ENCODE measurements at regions not wholly inside any gene's neighbourhood (a gene's known extent, or its start where the extent isn't known, plus 50 kb on each side); places are given as distances from the start of the nearest gene placed in this dataset.
"Not testable (repeated sequence)": the region's sequence is repeated elsewhere in the genome, so short reads cannot be mapped to it uniquely, and the experiment has no call there.

- no peak for FAIRE-seq
- TF ChIP-seq CTCF (IDR thresholded peaks at IDR 0.05; ENCODE audit: insufficient read depth, missing control alignments): no peak
- no peak for DNase-seq (ENCODE audit: insufficient read length, low spot score)
Measured at GRCh38 chr5:145466533-145466932, 368.6 kb downstream of the PRELID2 start.

GRCh38 chr5:145465474-145466263 lies 369.5 kb downstream of the PRELID2 start:
- no peak for TF ChIP-seq CTCF (IDR thresholded peaks at IDR 0.05; ENCODE audit: insufficient read depth, missing control alignments)
- no peak for FAIRE-seq
- DNase-seq (ENCODE audit: insufficient read length, low spot score): no peak

GRCh38 chr5:145464171-145464570 lies 371.0 kb downstream of the PRELID2 start:
- no peak for FAIRE-seq
- no peak for TF ChIP-seq CTCF (IDR thresholded peaks at IDR 0.05; ENCODE audit: insufficient read depth, missing control alignments)
- DNase-seq (ENCODE audit: insufficient read length, low spot score): no peak

GRCh38 chr5:145463634-145464033 lies 371.5 kb downstream of the PRELID2 start:
- no peak for FAIRE-seq
- DNase-seq (ENCODE audit: insufficient read length, low spot score): no peak
- TF ChIP-seq CTCF (IDR thresholded peaks at IDR 0.05; ENCODE audit: insufficient read depth, missing control alignments): no peak

GRCh38 chr5:145462525-145462924 lies 372.6 kb downstream of the PRELID2 start:
- FAIRE-seq (no peak), DNase-seq (ENCODE audit: insufficient read length, low spot score) (no peak)
- no peak for TF ChIP-seq CTCF (IDR thresholded peaks at IDR 0.05; ENCODE audit: insufficient read depth, missing control alignments)

GRCh38 chr5:145450286-145450885 lies 384.8 kb downstream of the PRELID2 start:
- FAIRE-seq (no peak), DNase-seq (ENCODE audit: insufficient read length, low spot score) (no peak)
- no peak for TF ChIP-seq CTCF (IDR thresholded peaks at IDR 0.05; ENCODE audit: insufficient read depth, missing control alignments)

GRCh38 chr5:145449794-145450193 lies 385.3 kb downstream of the PRELID2 start:
- FAIRE-seq: no peak
- no peak for TF ChIP-seq CTCF (IDR thresholded peaks at IDR 0.05; ENCODE audit: insufficient read depth, missing control alignments)
- DNase-seq (ENCODE audit: insufficient read length, low spot score): no peak

- not testable (repeated sequence) for FAIRE-seq; DNase-seq (ENCODE audit: insufficient read length, low spot score)
Measured at GRCh38 chr5:145446875-145447274, 388.3 kb downstream of the PRELID2 start.
